WERI-Rb-1 (cell line): ENCODE measurements at regions not wholly inside any gene's neighbourhood (a gene's known extent, or its start where the extent isn't known, plus 50 kb on each side); places are given as distances from the start of the nearest gene placed in this dataset.
A peak's percentile ranks its signal among the peaks of the same experiment; 100 is the strongest.

Experiments used
- DNase-seq: peaks from one replicate; pipeline ENCODE4 v3.0.0-alpha.2; 2020
- H3K27ac ChIP-seq: fragments of 250-450 bp; sonication (Bioruptor Pico); 2 replicates; pipeline ENCODE4 v1.5.1; 2020; ENCODE audit warnings: mild to moderate bottlenecking, moderate library complexity
- H3K27me3 ChIP-seq: fragments of 250-450 bp; sonication (Bioruptor Pico); 2 replicates; pipeline ENCODE4 v1.5.1; 2021; ENCODE audit warnings: mild to moderate bottlenecking, low read depth, moderate library complexity; ENCODE audit not compliant: insufficient read depth, severe bottlenecking
- H3K36me3 ChIP-seq: fragments of 250-450 bp; sonication (Bioruptor Pico); 2 replicates; pipeline ENCODE4 v1.5.1; 2020; ENCODE audit warnings: mild to moderate bottlenecking, moderate library complexity
- H3K4me3 ChIP-seq: 2 replicates; pipeline ENCODE4 v1.5.1; 2011; ENCODE audit warnings: low read depth, mild to moderate bottlenecking, control low read depth, low read length
- H3K9me3 ChIP-seq: fragments of 250-450 bp; sonication (Bioruptor Pico); 2 replicates; pipeline ENCODE4 v1.5.1; 2021; ENCODE audit warnings: mild to moderate bottlenecking, moderate library complexity; ENCODE audit not compliant: severe bottlenecking
- TF ChIP-seq, protein P1 (sequence below): IDR thresholded peaks from 2 replicates; pipeline ENCODE4 v1.5.1; 2011; ENCODE audit warnings: low read depth, mild to moderate bottlenecking, control low read depth, inconsistent platforms, low read length

DNA sequence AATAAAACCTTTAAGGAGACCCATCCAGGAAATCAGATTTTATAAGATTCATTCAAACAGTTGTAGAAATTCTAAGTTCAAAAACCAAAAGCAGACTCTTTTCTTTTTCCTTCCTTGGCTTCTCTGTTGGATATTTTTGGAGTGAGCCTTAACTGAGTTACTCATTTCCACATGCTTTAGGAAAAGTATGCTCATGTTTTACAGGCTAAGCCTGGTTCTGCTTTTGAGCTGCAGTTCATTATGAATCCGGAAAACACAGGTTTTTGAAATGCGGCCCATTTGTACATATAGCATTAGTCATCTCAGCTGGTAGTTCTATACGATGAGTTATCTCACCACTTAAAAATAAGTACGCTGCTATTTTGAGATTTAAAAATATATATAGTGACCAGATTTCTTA, 156.6 kb upstream of the DMRT1 start:
- peak overlapping the region; percentile 41 for H3K4me3 ChIP-seq
- H3K9me3 ChIP-seq, result no peaks in the 10 kb centered on the region
- TF ChIP-seq, protein P1, sequence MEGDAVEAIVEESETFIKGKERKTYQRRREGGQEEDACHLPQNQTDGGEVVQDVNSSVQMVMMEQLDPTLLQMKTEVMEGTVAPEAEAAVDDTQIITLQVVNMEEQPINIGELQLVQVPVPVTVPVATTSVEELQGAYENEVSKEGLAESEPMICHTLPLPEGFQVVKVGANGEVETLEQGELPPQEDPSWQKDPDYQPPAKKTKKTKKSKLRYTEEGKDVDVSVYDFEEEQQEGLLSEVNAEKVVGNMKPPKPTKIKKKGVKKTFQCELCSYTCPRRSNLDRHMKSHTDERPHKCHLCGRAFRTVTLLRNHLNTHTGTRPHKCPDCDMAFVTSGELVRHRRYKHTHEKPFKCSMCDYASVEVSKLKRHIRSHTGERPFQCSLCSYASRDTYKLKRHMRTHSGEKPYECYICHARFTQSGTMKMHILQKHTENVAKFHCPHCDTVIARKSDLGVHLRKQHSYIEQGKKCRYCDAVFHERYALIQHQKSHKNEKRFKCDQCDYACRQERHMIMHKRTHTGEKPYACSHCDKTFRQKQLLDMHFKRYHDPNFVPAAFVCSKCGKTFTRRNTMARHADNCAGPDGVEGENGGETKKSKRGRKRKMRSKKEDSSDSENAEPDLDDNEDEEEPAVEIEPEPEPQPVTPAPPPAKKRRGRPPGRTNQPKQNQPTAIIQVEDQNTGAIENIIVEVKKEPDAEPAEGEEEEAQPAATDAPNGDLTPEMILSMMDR, result no peak
- H3K27ac ChIP-seq, result peak overlapping the region; percentile 64
- H3K36me3 ChIP-seq, result no peaks in the 10 kb centered on the region; the same call in 1 of the 2 replicates
- H3K27me3 ChIP-seq, result no peaks in the 10 kb centered on the region
- no peak for DNase-seq

DNA sequence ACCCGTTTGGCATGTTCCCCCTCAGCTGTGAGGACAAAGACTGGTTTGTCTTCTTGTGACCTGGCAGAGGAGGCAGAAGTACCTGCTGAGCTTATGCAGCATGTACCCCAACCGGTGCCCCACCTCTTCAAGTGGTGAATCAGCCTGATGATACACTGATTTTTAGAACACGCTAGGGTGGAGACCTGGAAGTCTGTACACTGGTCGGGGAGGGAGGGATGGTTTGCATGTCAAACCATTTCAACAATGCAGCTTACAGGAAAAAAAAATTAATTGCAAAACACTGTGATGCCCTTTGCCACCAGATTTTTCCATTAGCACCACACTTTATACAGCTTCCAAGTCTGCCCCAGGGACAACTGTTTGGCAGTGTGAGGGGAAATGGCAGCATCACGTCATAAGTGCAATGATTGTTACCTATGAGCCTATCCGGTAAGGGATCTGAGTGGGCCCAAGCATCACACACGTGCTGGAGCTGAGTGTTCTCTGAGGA, 155.1 kb upstream of the DMRT1 start:
- H3K36me3 ChIP-seq, result no peaks in the 10 kb centered on the region
- TF ChIP-seq, protein P1, result no peak
- H3K27ac ChIP-seq, result peak overlapping the region; percentile 16
- no peak overlapping the region for H3K4me3 ChIP-seq
- H3K27me3 ChIP-seq, result no peaks in the 10 kb centered on the region
- no peaks in the 10 kb centered on the region for H3K9me3 ChIP-seq
- no peak for DNase-seq

DNA sequence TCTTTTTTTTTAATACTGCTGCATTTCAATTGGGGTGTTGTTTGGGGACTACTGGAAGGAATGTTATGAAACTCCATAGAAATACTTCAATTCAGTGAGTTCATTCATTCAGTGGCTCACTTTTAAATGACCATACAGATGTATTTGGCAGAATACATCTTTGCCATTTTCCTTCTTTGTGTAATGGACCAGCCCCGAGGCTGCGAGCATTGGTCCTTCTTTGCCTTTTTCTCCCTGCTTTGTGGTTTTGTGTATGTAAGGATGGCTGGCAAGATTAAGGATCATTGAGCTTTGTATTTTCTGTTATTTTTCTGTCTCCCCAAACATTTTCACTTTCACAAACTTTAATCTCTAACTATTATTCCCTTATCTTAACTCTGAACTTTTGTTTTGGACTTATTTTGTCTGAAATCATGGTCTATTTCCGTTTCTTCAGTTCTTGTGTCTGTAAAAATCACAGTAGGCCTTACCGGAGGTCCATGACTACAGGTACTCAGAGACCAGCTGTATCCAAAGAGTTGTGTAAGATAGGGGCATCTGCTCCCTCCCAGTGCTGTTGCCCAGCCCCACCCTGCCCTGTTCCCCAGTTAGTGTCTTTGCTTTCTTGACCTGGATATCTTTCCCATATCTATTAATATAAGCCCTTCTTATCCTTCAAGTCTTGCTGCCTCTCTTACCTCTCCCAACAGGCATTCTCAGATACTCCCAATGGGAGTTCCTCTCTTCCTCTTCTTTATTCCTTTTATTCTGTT, 154.3 kb upstream of the DMRT1 start:
- DNase-seq, result no peak
- Histone ChIP-seq H3K27me3 (no peaks in the 10 kb centered on the region), H3K27ac (no peak overlapping the region), H3K4me3 (no peak overlapping the region), H3K9me3 (no peaks in the 10 kb centered on the region), H3K36me3 (no peaks in the 10 kb centered on the region)
- TF ChIP-seq, protein P1, result no peak

DNA sequence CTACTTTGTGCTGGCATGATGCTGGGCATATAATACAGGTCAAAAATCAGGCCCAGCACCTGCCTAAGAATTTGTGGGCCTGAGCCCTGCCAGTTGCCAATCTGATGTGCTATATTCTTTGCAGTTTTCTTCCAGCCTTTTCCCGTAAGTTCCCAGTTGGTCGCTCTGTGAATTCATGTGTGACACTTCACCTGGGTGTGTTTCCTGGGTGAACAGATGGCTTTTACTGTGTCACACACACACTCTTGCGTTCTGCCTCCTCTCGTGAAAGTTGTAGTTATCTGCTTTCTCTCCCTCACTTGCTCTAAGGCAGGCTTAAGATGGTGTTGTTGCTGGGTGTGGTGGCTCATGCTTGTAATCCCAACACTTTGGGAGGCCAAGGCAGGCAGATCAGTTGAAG, 153.5 kb upstream of the DMRT1 start:
- no peak overlapping the region for H3K27ac ChIP-seq
- H3K27me3 ChIP-seq, result no peaks in the 10 kb centered on the region
- no peaks in the 10 kb centered on the region for H3K36me3 ChIP-seq
- no peaks in the 10 kb centered on the region for H3K9me3 ChIP-seq
- H3K4me3 ChIP-seq, result no peak overlapping the region
- DNase-seq, result no peak
- TF ChIP-seq, protein P1, result no peak

DNA sequence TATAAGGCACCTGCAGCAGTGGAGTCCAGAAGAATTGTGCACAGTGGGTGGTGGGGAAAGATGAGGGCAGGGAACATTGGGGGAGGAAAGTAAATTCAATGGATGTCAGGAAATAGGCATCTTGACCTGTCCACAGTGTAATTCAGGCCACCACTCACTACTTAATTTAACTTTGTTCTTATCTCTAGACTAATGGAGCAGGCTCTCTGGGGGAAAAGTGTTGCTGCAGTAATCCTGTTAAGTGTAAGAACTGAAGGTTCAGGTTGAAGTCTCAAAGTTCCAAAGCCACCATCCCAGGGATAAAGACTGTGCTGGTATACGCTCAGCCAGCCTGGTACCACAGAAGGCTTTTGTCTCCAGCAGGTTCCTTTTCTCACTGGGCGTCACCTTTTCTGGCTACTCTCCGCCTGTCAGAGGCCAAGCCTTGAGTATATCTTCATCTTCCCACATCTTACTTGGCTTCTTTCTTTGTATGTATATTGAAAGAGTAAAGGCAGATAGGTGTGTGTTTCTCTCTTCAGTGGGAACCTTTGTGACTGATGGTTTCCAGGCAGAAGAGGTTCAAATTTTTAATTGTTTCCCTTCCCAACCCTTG, 150.9 kb upstream of the DMRT1 start:
- no peak overlapping the region for H3K27ac ChIP-seq
- H3K9me3 ChIP-seq, result no peaks in the 10 kb centered on the region
- TF ChIP-seq, protein P1, result no peak
- no peaks in the 10 kb centered on the region for H3K36me3 ChIP-seq
- DNase-seq, result no peak
- H3K4me3 ChIP-seq, result no peak overlapping the region
- H3K27me3 ChIP-seq, result no peaks in the 10 kb centered on the region
